GM18873 (cell line): ENCODE measurements at regions not wholly inside any gene's neighbourhood (a gene's known extent, or its start where the extent isn't known, plus 50 kb on each side); places are given as distances from the start of the nearest gene placed in this dataset.

Experiments
- ATAC-seq: cut with Tn5 transposase; IDR thresholded peaks from one replicate; pipeline ENCODE4 v1.9.1; 2021; ENCODE audit warnings: mild to moderate bottlenecking, moderate library complexity, moderate number of reproducible peaks; ENCODE audit not compliant: unreplicated experiment, low FRiP score

DNA sequence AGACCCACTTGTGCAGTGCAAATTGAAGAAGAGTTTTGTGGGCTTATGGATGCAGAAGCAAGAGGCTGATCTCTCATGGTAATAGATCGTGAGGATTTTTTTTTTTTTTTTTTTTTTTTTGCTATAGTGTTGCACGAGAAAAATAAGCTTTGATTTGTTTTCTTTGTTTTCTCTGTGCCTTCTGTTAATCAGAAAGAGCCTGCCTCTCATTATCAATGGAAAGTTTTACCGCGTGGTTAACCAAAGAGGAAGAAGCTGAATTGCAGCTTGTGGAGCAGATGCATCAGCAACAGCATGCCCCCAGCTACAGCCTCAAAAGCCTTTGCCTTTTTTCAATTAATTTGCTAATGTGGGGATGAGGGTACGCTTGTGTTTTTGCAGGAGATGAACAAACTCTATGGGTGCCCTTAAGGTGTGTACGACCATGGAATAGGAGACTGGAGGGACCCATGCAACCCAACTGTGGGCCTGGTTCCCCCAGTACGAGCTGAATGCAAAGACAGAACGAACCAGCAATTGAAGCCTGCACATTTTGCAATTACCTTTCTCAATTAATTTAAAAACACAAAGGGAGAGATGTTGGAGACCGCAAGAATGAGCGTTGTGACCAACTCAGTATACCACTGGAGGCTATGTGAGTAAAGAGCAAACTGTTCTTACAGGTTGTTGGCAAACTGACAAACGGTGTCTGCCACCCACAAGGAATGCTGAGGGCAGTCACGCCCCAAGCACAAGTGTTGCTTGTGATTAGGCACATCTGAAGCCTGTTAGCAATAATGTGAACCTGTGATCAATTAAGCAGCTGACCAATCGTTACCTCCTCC lies 58.6 kb upstream of the SPRY2 start:
- no peak for ATAC-seq
